Endothelial cell of umbilical vein (primary cell): ENCODE measurements at regions not wholly inside any gene's neighbourhood (a gene's known extent, or its start where the extent isn't known, plus 50 kb on each side); places are given as distances from the start of the nearest gene placed in this dataset.

Experiments
- BruUV-seq: library from RNA; stranded (reverse); fragments of 400-500 nt; replicated peaks from 2 replicates; lab custom pipeline; 2021; lab: Mats Ljungman, UMichigan
- CTCF ChIA-PET: fragments of 300-600, 350-600 bp; sonication (Branson Sonifier 250); formaldehyde crosslinking; loops from one replicate; lab custom pipeline; 2021; ENCODE audit warnings: antibody characterized with exemption, inconsistent platforms; lab: Charles Lee
- POLR2A ChIA-PET: fragments of 300-600, 350-600 bp; sonication (Branson Sonifier 250); formaldehyde crosslinking; loops from one replicate; lab custom pipeline; 2021; ENCODE audit warnings: antibody characterized with exemption, inconsistent platforms; lab: Charles Lee
- DNase-seq: peaks from one replicate; pipeline ENCODE4 v3.0.0-alpha.2; 2011; ENCODE audit warnings: low read depth, low spot score
- FAIRE-seq: peaks from 2 replicates; lab custom pipeline; 2011; peaks lifted over from hg19 to GRCh38; lab: Jason Lieb, UNC
- H2AFZ ChIP-seq: 2 replicates; pipeline ENCODE4 v1.6.0; 2012; ENCODE audit warnings: low read depth, low read length, control low read depth, inconsistent platforms
- H3K27ac ChIP-seq: 2 replicates; pipeline ENCODE4 v1.5.1; 2011; ENCODE audit warnings: low read depth, mild to moderate bottlenecking, control low read depth, low read length, moderate library complexity; ENCODE audit not compliant: insufficient read depth
- H3K27me3 ChIP-seq, 2 experiments: 2 replicates each; pipeline versions ENCODE4 v1.6.0 to v1.6.1; 2011; ENCODE audit warnings: low read length in 2 of 2, mixed read lengths in 1 of 2; ENCODE audit not compliant: control insufficient read depth in 2 of 2, insufficient read depth in 2 of 2
- H3K36me3 ChIP-seq, 2 experiments: 2 replicates in 1 of 2; 3 replicates in 1 of 2; pipeline ENCODE4 v1.5.1; 2011; ENCODE audit warnings: low read length in 2 of 2, mild to moderate bottlenecking in 1 of 2, moderate library complexity in 1 of 2; ENCODE audit not compliant: control insufficient read depth in 2 of 2, insufficient read depth in 2 of 2; ENCODE audit errors: extremely low read depth in 1 of 2
- H3K4me1 ChIP-seq: 3 replicates; pipeline ENCODE4 v1.5.1; 2011; ENCODE audit warnings: mild to moderate bottlenecking, low read length; ENCODE audit not compliant: control insufficient read depth, insufficient read depth; ENCODE audit errors: extremely low read depth
- H3K4me2 ChIP-seq: 2 replicates; pipeline ENCODE4 v1.6.1; 2011; ENCODE audit warnings: low read length, control low read depth, mixed read lengths; ENCODE audit not compliant: insufficient read depth
- H3K4me3 ChIP-seq, 3 experiments: fragments of 200-600 bp in 1 of 3; sonication (generic), shearing (Covaris generic) in 1 of 3; replicated peaks in 1 of 3; 2 replicates each; pipeline ENCODE4 v1.5.1; 2011 to 2016; ENCODE audit warnings: control low read depth in 3 of 3, low read length in 3 of 3, mild to moderate bottlenecking in 2 of 3, inconsistent platforms in 1 of 3, low read depth in 1 of 3, moderate library complexity in 1 of 3; ENCODE audit not compliant: insufficient read depth in 1 of 3
- H3K79me2 ChIP-seq: 2 replicates; pipeline ENCODE4 v1.6.0; 2012; ENCODE audit warnings: low read length, inconsistent platforms; ENCODE audit not compliant: control insufficient read depth, insufficient read depth
- H3K9ac ChIP-seq: replicated peaks from 2 replicates; pipeline ENCODE3; 2011; ENCODE audit warnings: low read length, control low read depth; ENCODE audit not compliant: insufficient read depth; ENCODE audit errors: extremely low read depth
- H3K9me1 ChIP-seq: replicated peaks from 3 replicates; pipeline ENCODE4 v1.6.0; 2011; ENCODE audit warnings: mild to moderate bottlenecking, low read length; ENCODE audit not compliant: control insufficient read depth, insufficient read depth; ENCODE audit errors: extremely low read depth
- H3K9me3 ChIP-seq: replicated peaks from 2 replicates; pipeline ENCODE4 v1.5.1; 2012; ENCODE audit warnings: low read length, inconsistent platforms; ENCODE audit not compliant: control insufficient read depth, insufficient read depth
- H4K20me1 ChIP-seq: replicated peaks from 2 replicates; pipeline ENCODE3; 2011; ENCODE audit warnings: mild to moderate bottlenecking, low read length; ENCODE audit not compliant: control insufficient read depth, insufficient read depth; ENCODE audit errors: extremely low read depth
- EZH2 ChIP-seq: IDR thresholded peaks from 2 replicates; pipeline ENCODE4 v1.6.1; 2012; ENCODE audit warnings: borderline replicate concordance, low read depth, mild to moderate bottlenecking, moderate library complexity, low read length, inconsistent platforms; ENCODE audit not compliant: severe bottlenecking
- FOS ChIP-seq: IDR thresholded peaks from 2 replicates; pipeline ENCODE4 v1.6.1; 2011; ENCODE audit warnings: mild to moderate bottlenecking, low read length, moderate library complexity, borderline replicate concordance; ENCODE audit not compliant: insufficient read depth
- GATA2 ChIP-seq: IDR thresholded peaks from 2 replicates; pipeline ENCODE4 v1.7.0; 2011; ENCODE audit warnings: low read depth, mild to moderate bottlenecking, moderate library complexity, mixed read lengths, low read length; ENCODE audit not compliant: insufficient read length, insufficient read depth
- JUN ChIP-seq: IDR thresholded peaks from 2 replicates; pipeline ENCODE4 v1.6.1; 2011; ENCODE audit warnings: borderline replicate concordance, low read depth; ENCODE audit not compliant: insufficient read length, insufficient read depth
- MAX ChIP-seq: IDR thresholded peaks from 2 replicates; pipeline ENCODE4 v1.6.1; 2011; ENCODE audit not compliant: insufficient read depth, insufficient read length
- MYC ChIP-seq: IDR thresholded peaks from one replicate; pipeline ENCODE4 v1.6.1; 2011; ENCODE audit warnings: mild to moderate bottlenecking, low read depth, low read length
- POLR2A ChIP-seq: IDR thresholded peaks from 2 replicates; pipeline ENCODE4 v1.6.1; 2012; ENCODE audit warnings: low read depth, mild to moderate bottlenecking, control low read depth, low read length
- POLR2AphosphoS5 ChIP-seq: IDR thresholded peaks from 2 replicates; pipeline ENCODE4 v1.6.1; 2012; ENCODE audit warnings: low read depth, mild to moderate bottlenecking, control low read depth, low read length, moderate library complexity; ENCODE audit not compliant: insufficient read depth
- dilution Hi-C: fragments of 300-500 bp; cut with MboI; formaldehyde crosslinking; loops from one replicate; pipeline ENCODE4 v1.15.0; 2019; ENCODE audit warnings: low sequenced_read_pairs; ENCODE audit not compliant: extremely low pct_ligation_motif_present
- intact Hi-C: fragments of 100-400 bp; cut with micrococcal nuclease; formaldehyde crosslinking; loops from one replicate; pipeline ENCODE4 v1.10.0; 2022
- TF ChIP-seq, protein P1 (sequence below), 2 donors: IDR thresholded peaks; 1 replicate in 1 of 2; 2 replicates in 1 of 2; pipeline ENCODE4 v1.5.1; 2011; ENCODE audit warnings: low read length in 2 of 2, mild to moderate bottlenecking in 2 of 2, moderate library complexity in 2 of 2, control low read depth in 1 of 2, inconsistent platforms in 1 of 2, low read depth in 1 of 2; ENCODE audit not compliant: insufficient read depth in 1 of 2; ENCODE audit errors: extremely low read depth in 1 of 2

- Histone ChIP-seq H3K9me1 (no peaks in the 10 kb centered on the region), H3K4me2 (no peak overlapping the region), H3K4me3 (no peak overlapping the region), H3K79me2 (no peaks in the 10 kb centered on the region), H2AFZ (no peak overlapping the region), H3K27me3 (no peaks in the 10 kb centered on the region), H3K9ac (no peak overlapping the region), H3K27ac (no peak overlapping the region), H3K9me3 (no peaks in the 10 kb centered on the region), H3K4me1 (peaks cover 8% of the 10 kb centered on the region), H4K20me1 (no peaks in the 10 kb centered on the region), H3K36me3 (no peaks in the 10 kb centered on the region)
- BruUV-seq, result no TSS peak
- FAIRE-seq (no peak), DNase-seq (no peak)
- intact Hi-C loops, result no loop called here
- CTCF ChIA-PET, result no interaction called here
- POLR2A ChIA-PET, result no interaction called here
- no peak for TF ChIP-seq POLR2AphosphoS5
- no peak for TF ChIP-seq JUN
- TF ChIP-seq POLR2A, result no peak
- TF ChIP-seq GATA2, result no peak
- no peak for TF ChIP-seq MAX
- TF ChIP-seq, protein P1, sequence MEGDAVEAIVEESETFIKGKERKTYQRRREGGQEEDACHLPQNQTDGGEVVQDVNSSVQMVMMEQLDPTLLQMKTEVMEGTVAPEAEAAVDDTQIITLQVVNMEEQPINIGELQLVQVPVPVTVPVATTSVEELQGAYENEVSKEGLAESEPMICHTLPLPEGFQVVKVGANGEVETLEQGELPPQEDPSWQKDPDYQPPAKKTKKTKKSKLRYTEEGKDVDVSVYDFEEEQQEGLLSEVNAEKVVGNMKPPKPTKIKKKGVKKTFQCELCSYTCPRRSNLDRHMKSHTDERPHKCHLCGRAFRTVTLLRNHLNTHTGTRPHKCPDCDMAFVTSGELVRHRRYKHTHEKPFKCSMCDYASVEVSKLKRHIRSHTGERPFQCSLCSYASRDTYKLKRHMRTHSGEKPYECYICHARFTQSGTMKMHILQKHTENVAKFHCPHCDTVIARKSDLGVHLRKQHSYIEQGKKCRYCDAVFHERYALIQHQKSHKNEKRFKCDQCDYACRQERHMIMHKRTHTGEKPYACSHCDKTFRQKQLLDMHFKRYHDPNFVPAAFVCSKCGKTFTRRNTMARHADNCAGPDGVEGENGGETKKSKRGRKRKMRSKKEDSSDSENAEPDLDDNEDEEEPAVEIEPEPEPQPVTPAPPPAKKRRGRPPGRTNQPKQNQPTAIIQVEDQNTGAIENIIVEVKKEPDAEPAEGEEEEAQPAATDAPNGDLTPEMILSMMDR (IDR thresholded peaks at IDR 0.05; ENCODE audit: extremely low read depth in 1 of 2, insufficient read depth in 1 of 2, low read depth in 1 of 2, low read length in 2 of 2), result no peak
- no peak for TF ChIP-seq MYC
- TF ChIP-seq EZH2, result no peak
- TF ChIP-seq FOS, result no peak
- dilution Hi-C loops, result no loop called here
These were observed 393.6 kb downstream of the ZEB2 start for GRCh38 chr2:144126302-144126701.
